NB4 (cell line): ENCODE measurements at regions not wholly inside any gene's neighbourhood (a gene's known extent, or its start where the extent isn't known, plus 50 kb on each side); places are given as distances from the start of the nearest gene placed in this dataset.

Source experiments
- CTCF ChIP-seq: IDR thresholded peaks from one replicate; pipeline ENCODE4 v1.5.1; 2012; ENCODE audit warnings: low read depth, low read length
- MAX ChIP-seq: IDR thresholded peaks from 2 replicates; pipeline ENCODE4 v1.6.1; 2011; ENCODE audit warnings: low read depth, low read length
- MYC ChIP-seq: IDR thresholded peaks from 2 replicates; pipeline ENCODE4 v1.6.1; 2011; ENCODE audit warnings: low read depth, low read length
- POLR2A ChIP-seq: IDR thresholded peaks from 2 replicates; pipeline ENCODE4 v1.6.1; 2011; ENCODE audit warnings: mild to moderate bottlenecking; ENCODE audit not compliant: insufficient read length; ENCODE audit errors: extremely low read depth

GRCh38 chr15:62739507-62739906 lies 303.0 kb upstream of the TPM1 start:
- TF ChIP-seq POLR2A (no peak), CTCF (no peak), MAX (no peak), MYC (no peak)
